GM12878 (cell line): ENCODE measurements at regions not wholly inside any gene's neighbourhood (a gene's known extent, or its start where the extent isn't known, plus 50 kb on each side); places are given as distances from the start of the nearest gene placed in this dataset.

Experiments used
- ATAC-seq: fragments of 200-7000 bp; cut with Tn5 transposase; 3 replicates; pipeline ENCODE4 v1.9.1; 2020; ENCODE audit warnings: mild to moderate bottlenecking, moderate library complexity
- BruUV-seq: library from RNA; stranded (reverse); fragments of 400-500 nt; replicated peaks from 2 replicates; lab custom pipeline; 2021; lab: Mats Ljungman, UMichigan
- CTCF ChIA-PET: fragments of 300-600 bp; sonication (Branson Sonifier 250); formaldehyde crosslinking; extraction: SDS; loops from one replicate; lab custom pipeline; 2021; ENCODE audit warnings: inconsistent platforms; lab: Yijun Ruan, JAX
- POLR2A ChIA-PET: fragments of 350-600 bp; formaldehyde crosslinking; extraction: SDS; loops from one replicate; lab custom pipeline; 2021; ENCODE audit warnings: inconsistent platforms; lab: Charles Lee
- RAD21 ChIA-PET: fragments of 300-600 bp; sonication (Branson Sonifier 250); formaldehyde crosslinking; loops from one replicate; lab custom pipeline; 2023; ENCODE audit warnings: antibody characterized with exemption; ENCODE audit not compliant: unreplicated experiment; lab: Charles Lee
- SMC1A ChIA-PET: fragments of 300-600 bp; sonication (Branson Sonifier 250); formaldehyde crosslinking; loops from one replicate; lab custom pipeline; 2023; ENCODE audit not compliant: unreplicated experiment, uncharacterized antibody; lab: Charles Lee
- DNase-seq: peaks from one replicate; pipeline ENCODE4 v3.0.0-alpha.2; 2011; ENCODE audit warnings: low read depth, low spot score
- FAIRE-seq: peaks from 3 replicates; lab custom pipeline; 2011; peaks lifted over from hg19 to GRCh38; lab: Jason Lieb, UNC
- H2AFZ ChIP-seq: 2 replicates; pipeline ENCODE4 v1.6.0; 2011; ENCODE audit warnings: low read depth, low read length, control low read depth; ENCODE audit not compliant: control insufficient read depth
- H3K27ac ChIP-seq: 2 replicates; pipeline ENCODE4 v1.5.1; 2011; ENCODE audit warnings: control low read depth; ENCODE audit not compliant: control insufficient read depth, insufficient read depth
- H3K27me3 ChIP-seq, 2 experiments: replicated peaks in 1 of 2; 2 replicates each; pipeline versions ENCODE4 v1.6.0 to v1.6.1; 2011; ENCODE audit warnings: low read length in 1 of 2; ENCODE audit not compliant: control insufficient read depth in 2 of 2, insufficient read depth in 2 of 2
- H3K36me3 ChIP-seq, 2 experiments: 2 replicates each; pipeline ENCODE4 v1.5.1; 2011; ENCODE audit warnings: low read length in 1 of 2; ENCODE audit not compliant: control insufficient read depth in 2 of 2, insufficient read depth in 2 of 2
- H3K4me1 ChIP-seq: 2 replicates; pipeline ENCODE4 v1.6.1; 2011; ENCODE audit warnings: mild to moderate bottlenecking, low read length, moderate library complexity, mixed read lengths; ENCODE audit not compliant: control insufficient read depth, insufficient read depth
- H3K4me2 ChIP-seq: 2 replicates; pipeline ENCODE4 v1.6.0; 2011; ENCODE audit warnings: control low read depth; ENCODE audit not compliant: control insufficient read depth, insufficient read depth
- H3K4me3 ChIP-seq: fragments of 200-600 bp; sonication (generic); 2 replicates; pipeline ENCODE4 v1.5.1; 2016
- H3K79me2 ChIP-seq: 2 replicates; pipeline ENCODE4 v1.6.0; 2011; ENCODE audit warnings: low read length; ENCODE audit not compliant: control insufficient read depth, insufficient read depth
- H3K9ac ChIP-seq: 2 replicates; pipeline ENCODE4 v1.8.0; 2011; ENCODE audit warnings: low read length, control low read depth, mixed read lengths; ENCODE audit not compliant: control insufficient read depth, insufficient read depth
- H3K9me3 ChIP-seq: replicated peaks from 3 replicates; pipeline ENCODE4 v1.5.1; 2011; ENCODE audit warnings: mild to moderate bottlenecking, low read length; ENCODE audit not compliant: control insufficient read depth, insufficient read depth
- H4K20me1 ChIP-seq: 2 replicates; pipeline ENCODE4 v1.6.0; 2011; ENCODE audit not compliant: control insufficient read depth, insufficient read depth
- ATF2 ChIP-seq: IDR thresholded peaks from 2 replicates; pipeline ENCODE4 v1.6.1; 2012; ENCODE audit warnings: low read length, inconsistent platforms
- CBX5 ChIP-seq: sonication (generic); IDR thresholded peaks from 2 replicates; pipeline ENCODE4 v1.6.1; 2016; ENCODE audit warnings: low read depth, moderate library complexity, mild to moderate bottlenecking, inconsistent platforms
- CEBPB ChIP-seq, 2 experiments: fragments of 150-350 bp in 1 of 2; IDR thresholded peaks; 2 replicates each; pipeline ENCODE4 v1.6.1; 2012 to 2014; ENCODE audit warnings: low read depth in 2 of 2, low read length in 2 of 2, borderline replicate concordance in 1 of 2, inconsistent platforms in 1 of 2
- ELK1 ChIP-seq: IDR thresholded peaks from 2 replicates; pipeline ENCODE4 v1.6.1; 2012; ENCODE audit warnings: low read depth, low read length, improper control_type of control experiment
- ETV6 ChIP-seq, 2 experiments: fragments of 450-650 bp in 1 of 2; IDR thresholded peaks in 1 of 2; conservative IDR thresholded peaks in 1 of 2; 2 replicates each; pipeline ENCODE4 v1.6.1; 2014; ENCODE audit warnings: antibody characterized with exemption in 1 of 2, borderline replicate concordance in 1 of 2, low read depth in 1 of 2, mild to moderate bottlenecking in 1 of 2, moderate library complexity in 1 of 2
- MTA3 ChIP-seq: IDR thresholded peaks from 2 replicates; pipeline ENCODE4 v1.6.1; 2012; ENCODE audit warnings: low read length, inconsistent platforms, borderline replicate concordance
- NFIC ChIP-seq: IDR thresholded peaks from 2 replicates; pipeline ENCODE4 v1.6.1; 2012; ENCODE audit warnings: low read depth, mild to moderate bottlenecking, inconsistent platforms, low read length, moderate library complexity
- RAD21 ChIP-seq: IDR thresholded peaks from 2 replicates; pipeline ENCODE4 v1.6.1; 2011; ENCODE audit warnings: mild to moderate bottlenecking, low read depth, low read length, moderate library complexity; ENCODE audit not compliant: insufficient read depth
- RCOR1 ChIP-seq: conservative IDR thresholded peaks from 2 replicates; pipeline ENCODE4 v1.6.1; 2012; ENCODE audit warnings: low read depth, low read length, improper control_type of control experiment
- RUNX3 ChIP-seq: IDR thresholded peaks from 2 replicates; pipeline ENCODE4 v1.6.1; 2012; ENCODE audit warnings: low read length, inconsistent platforms
- SREBF2 ChIP-seq: IDR thresholded peaks from 2 replicates; pipeline ENCODE4 v1.6.1; 2012; ENCODE audit warnings: mild to moderate bottlenecking, low read length
- STAT3 ChIP-seq: IDR thresholded peaks from 2 replicates; pipeline ENCODE4 v1.6.1; 2011; ENCODE audit warnings: low read depth, low read length, improper control_type of control experiment
- ZBED1 ChIP-seq: IDR thresholded peaks from 2 replicates; pipeline ENCODE4 v1.6.1; 2016; ENCODE audit warnings: borderline replicate concordance
- ZNF274 ChIP-seq: IDR thresholded peaks from one replicate; pipeline ENCODE4 v1.8.0; 2011; ENCODE audit not compliant: insufficient read length, insufficient read depth
- WGBS: methylation state at CpG from one replicate; pipeline ENCODE4 v1.1.6; 2016; ENCODE audit warnings: low lambda C conversion rate; ENCODE audit not compliant: insufficient replicate concordance, insufficient coverage; ENCODE audit errors: missing lambda C conversion rate; 5-methylcytosine and 5-hydroxymethylcytosine counted together
- in situ Hi-C: fragments of 300-500 bp; cut with MboI; formaldehyde crosslinking; loops from 9 replicates; pipeline ENCODE4 v1.14.3; 2018; ENCODE audit warnings: mixed read lengths
- intact Hi-C: fragments of 100-400 bp; cut with micrococcal nuclease; formaldehyde crosslinking; loops from one replicate; pipeline ENCODE4 v1.14.2; 2022; ENCODE audit not compliant: unreplicated experiment
- TF ChIP-seq, protein P1 (sequence below): fragments of 450-650 bp; formaldehyde crosslinking; IDR thresholded peaks from 2 replicates; pipeline ENCODE4 v1.5.0; 2022; ENCODE audit warnings: mild to moderate bottlenecking, missing genetic modification characterization
- TF ChIP-seq, protein P2 (sequence below): fragments of 450-650 bp; IDR thresholded peaks from 2 replicates; pipeline ENCODE4 v1.6.1; 2017; ENCODE audit warnings: mild to moderate bottlenecking, moderate library complexity

DNA sequence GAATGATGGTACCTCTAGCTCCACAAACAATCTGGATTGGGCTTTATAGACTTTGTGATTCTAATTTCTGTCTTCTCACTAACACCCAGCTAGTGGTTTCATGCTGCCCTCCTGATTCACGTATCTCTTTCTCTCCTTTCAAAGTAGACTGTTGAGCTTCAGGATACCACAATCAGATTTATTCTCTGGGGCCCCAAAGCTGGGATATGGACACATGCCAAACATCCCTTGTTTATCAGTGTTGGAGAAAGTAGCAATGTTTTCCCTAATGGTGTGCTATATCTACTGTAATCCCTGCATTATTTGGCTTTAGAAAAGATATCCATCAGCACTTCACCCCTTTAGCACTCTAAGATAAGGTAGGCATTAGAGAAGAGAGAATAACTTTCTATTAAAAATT lies 361.0 kb downstream of the FGF10 start:
- in situ Hi-C loops = no loop called here
- BruUV-seq = no TSS peak
- ChIA-PET CTCF (no interaction called here), RAD21 (no interaction called here), POLR2A (no interaction called here), SMC1A (interaction anchor here (0.6 kb wide), 1 partner anchor 76 kb away, joined by 3 read pairs; no protein-coding TSS in a partner anchor)
- Histone ChIP-seq H3K4me2 (no peak overlapping the region), H3K27me3 (no peaks in the 10 kb centered on the region), H3K9me3 (no peaks in the 10 kb centered on the region), H3K36me3 (no peaks in the 10 kb centered on the region), H3K9ac (no peak overlapping the region), H2AFZ (no peak overlapping the region), H3K27ac (no peak overlapping the region), H3K79me2 (no peaks in the 10 kb centered on the region), H3K4me1 (no peaks in the 10 kb centered on the region), H3K4me3 (no peak overlapping the region), H4K20me1 (no peaks in the 10 kb centered on the region)
- ATAC-seq (no peak), FAIRE-seq (no peak), DNase-seq (no peak)
- intact Hi-C loops = no loop called here
- 0% methylated on average over 1 of the region's 1 CpG for WGBS
- TF ChIP-seq, protein P1, sequence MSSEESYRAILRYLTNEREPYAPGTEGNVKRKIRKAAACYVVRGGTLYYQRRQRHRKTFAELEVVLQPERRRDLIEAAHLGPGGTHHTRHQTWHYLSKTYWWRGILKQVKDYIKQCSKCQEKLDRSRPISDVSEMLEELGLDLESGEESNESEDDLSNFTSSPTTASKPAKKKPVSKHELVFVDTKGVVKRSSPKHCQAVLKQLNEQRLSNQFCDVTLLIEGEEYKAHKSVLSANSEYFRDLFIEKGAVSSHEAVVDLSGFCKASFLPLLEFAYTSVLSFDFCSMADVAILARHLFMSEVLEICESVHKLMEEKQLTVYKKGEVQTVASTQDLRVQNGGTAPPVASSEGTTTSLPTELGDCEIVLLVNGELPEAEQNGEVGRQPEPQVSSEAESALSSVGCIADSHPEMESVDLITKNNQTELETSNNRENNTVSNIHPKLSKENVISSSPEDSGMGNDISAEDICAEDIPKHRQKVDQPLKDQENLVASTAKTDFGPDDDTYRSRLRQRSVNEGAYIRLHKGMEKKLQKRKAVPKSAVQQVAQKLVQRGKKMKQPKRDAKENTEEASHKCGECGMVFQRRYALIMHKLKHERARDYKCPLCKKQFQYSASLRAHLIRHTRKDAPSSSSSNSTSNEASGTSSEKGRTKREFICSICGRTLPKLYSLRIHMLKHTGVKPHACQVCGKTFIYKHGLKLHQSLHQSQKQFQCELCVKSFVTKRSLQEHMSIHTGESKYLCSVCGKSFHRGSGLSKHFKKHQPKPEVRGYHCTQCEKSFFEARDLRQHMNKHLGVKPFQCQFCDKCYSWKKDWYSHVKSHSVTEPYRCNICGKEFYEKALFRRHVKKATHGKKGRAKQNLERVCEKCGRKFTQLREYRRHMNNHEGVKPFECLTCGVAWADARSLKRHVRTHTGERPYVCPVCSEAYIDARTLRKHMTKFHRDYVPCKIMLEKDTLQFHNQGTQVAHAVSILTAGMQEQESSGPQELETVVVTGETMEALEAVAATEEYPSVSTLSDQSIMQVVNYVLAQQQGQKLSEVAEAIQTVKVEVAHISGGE (CRISPR knock-in tag) = no peak
- no peak for TF ChIP-seq RUNX3
- no peak for TF ChIP-seq SREBF2
- no peak for TF ChIP-seq STAT3
- no peak for TF ChIP-seq ZBED1
- TF ChIP-seq NFIC = no peak
- TF ChIP-seq, protein P2, sequence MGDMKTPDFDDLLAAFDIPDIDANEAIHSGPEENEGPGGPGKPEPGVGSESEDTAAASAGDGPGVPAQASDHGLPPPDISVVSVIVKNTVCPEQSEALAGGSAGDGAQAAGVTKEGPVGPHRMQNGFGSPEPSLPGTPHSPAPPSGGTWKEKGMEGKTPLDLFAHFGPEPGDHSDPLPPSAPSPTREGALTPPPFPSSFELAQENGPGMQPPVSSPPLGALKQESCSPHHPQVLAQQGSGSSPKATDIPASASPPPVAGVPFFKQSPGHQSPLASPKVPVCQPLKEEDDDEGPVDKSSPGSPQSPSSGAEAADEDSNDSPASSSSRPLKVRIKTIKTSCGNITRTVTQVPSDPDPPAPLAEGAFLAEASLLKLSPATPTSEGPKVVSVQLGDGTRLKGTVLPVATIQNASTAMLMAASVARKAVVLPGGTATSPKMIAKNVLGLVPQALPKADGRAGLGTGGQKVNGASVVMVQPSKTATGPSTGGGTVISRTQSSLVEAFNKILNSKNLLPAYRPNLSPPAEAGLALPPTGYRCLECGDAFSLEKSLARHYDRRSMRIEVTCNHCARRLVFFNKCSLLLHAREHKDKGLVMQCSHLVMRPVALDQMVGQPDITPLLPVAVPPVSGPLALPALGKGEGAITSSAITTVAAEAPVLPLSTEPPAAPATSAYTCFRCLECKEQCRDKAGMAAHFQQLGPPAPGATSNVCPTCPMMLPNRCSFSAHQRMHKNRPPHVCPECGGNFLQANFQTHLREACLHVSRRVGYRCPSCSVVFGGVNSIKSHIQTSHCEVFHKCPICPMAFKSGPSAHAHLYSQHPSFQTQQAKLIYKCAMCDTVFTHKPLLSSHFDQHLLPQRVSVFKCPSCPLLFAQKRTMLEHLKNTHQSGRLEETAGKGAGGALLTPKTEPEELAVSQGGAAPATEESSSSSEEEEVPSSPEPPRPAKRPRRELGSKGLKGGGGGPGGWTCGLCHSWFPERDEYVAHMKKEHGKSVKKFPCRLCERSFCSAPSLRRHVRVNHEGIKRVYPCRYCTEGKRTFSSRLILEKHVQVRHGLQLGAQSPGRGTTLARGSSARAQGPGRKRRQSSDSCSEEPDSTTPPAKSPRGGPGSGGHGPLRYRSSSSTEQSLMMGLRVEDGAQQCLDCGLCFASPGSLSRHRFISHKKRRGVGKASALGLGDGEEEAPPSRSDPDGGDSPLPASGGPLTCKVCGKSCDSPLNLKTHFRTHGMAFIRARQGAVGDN = no peak
- TF ChIP-seq RAD21 = no peak
- no peak for TF ChIP-seq ETV6 (conservative IDR thresholded peaks at IDR 0.05 in 1 of 2, IDR thresholded peaks at IDR 0.05 in 1 of 2; ENCODE audit: borderline replicate concordance in 1 of 2, low read depth in 1 of 2)
- TF ChIP-seq ATF2 = no peak
- no peak for TF ChIP-seq CBX5
- no peak for TF ChIP-seq MTA3
- no peak for TF ChIP-seq ZNF274
- no peak for TF ChIP-seq CEBPB (IDR thresholded peaks at IDR 0.05; ENCODE audit: borderline replicate concordance in 1 of 2, low read depth in 2 of 2, low read length in 2 of 2)
- no peak for TF ChIP-seq RCOR1
- TF ChIP-seq ELK1 = no peak
